ENCODE measurements at regions not wholly inside any gene's neighbourhood (a gene's known extent, or its start where the extent isn't known, plus 50 kb on each side); places are given as distances from the start of the nearest gene placed in this dataset.
"Not testable (repeated sequence)": the region's sequence is repeated elsewhere in the genome, so short reads cannot be mapped to it uniquely, and the experiment has no call there.

DNA sequence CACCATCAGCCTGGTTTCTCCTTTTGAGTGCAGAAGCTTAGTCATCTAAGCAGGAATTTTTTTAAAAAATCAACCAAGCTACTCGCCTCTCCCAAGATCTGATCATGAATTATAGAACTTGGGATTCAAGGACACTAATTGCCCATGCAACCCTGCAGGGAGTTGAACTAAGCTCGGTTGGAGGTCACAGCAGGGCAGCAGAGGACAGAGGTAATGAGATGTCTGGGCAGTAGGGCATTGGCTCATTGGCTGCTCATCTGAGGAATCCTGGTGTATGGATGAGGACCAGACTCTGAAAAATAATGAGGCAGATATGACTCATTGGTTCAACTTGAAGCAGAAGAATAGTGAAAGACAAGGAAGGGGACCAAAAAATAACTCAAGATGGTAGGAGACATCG, 111.8 kb upstream of the TLE1 start:
- TF ChIP-seq, protein P1, sequence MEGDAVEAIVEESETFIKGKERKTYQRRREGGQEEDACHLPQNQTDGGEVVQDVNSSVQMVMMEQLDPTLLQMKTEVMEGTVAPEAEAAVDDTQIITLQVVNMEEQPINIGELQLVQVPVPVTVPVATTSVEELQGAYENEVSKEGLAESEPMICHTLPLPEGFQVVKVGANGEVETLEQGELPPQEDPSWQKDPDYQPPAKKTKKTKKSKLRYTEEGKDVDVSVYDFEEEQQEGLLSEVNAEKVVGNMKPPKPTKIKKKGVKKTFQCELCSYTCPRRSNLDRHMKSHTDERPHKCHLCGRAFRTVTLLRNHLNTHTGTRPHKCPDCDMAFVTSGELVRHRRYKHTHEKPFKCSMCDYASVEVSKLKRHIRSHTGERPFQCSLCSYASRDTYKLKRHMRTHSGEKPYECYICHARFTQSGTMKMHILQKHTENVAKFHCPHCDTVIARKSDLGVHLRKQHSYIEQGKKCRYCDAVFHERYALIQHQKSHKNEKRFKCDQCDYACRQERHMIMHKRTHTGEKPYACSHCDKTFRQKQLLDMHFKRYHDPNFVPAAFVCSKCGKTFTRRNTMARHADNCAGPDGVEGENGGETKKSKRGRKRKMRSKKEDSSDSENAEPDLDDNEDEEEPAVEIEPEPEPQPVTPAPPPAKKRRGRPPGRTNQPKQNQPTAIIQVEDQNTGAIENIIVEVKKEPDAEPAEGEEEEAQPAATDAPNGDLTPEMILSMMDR (IDR thresholded peaks at IDR 0.05; ENCODE audit: control extremely low read depth, extremely low read depth, low read depth, missing control alignments) = no peak
- ChIA-PET POLR2A (no interaction called here), CTCF (no interaction called here)
- DNase-seq (ENCODE audit: extremely low spot score) = no peak

DNA sequence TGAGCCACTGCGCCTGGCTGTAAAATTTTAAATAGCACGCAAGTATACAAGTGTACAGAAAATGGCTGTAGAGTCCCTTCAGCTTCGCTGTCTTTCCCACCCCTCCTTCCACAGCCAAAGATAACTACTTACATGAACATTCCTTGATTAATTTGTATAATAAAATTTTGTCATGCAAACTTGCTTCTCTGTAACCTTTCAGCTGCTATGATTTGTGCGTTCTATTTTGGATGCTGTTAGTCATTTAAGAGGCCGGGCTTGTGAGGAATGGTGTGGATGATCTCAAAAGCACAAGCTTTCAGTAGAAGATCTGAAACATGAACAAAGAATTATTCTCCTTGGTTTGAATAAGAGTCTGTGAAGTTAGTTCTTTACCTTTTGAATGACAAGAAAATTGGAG, 115.0 kb upstream of the TLE1 start:
- POLR2A ChIA-PET = no interaction called here
- CTCF ChIA-PET = no interaction called here
- TF ChIP-seq, protein P1 (IDR thresholded peaks at IDR 0.05; ENCODE audit: control extremely low read depth, extremely low read depth, low read depth, missing control alignments) = no peak
- no peak for DNase-seq (ENCODE audit: extremely low spot score)

DNA sequence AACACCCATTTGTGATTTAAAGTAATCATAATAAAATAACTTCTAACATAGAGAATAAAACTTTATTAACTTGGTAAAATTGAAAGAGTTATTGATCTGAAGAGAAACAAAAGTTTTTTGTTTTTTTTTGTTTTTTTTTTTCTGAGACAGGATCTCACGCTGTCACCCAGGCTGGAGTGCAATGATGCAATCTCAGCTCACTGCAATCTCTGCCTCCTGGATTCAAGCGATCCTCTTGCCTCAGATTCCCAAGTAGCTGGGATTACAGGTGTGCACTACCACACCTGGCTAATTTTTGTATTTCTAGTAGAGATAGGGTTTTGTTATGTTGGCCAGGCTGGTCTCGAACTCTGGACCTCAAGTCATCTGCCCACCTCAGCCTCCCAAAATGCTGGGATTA, 116.5 kb upstream of the SPATA31D4 start:
- CTCF ChIA-PET; POLR2A ChIA-PET; DNase-seq (ENCODE audit: extremely low spot score): not testable (repeated sequence)

DNA sequence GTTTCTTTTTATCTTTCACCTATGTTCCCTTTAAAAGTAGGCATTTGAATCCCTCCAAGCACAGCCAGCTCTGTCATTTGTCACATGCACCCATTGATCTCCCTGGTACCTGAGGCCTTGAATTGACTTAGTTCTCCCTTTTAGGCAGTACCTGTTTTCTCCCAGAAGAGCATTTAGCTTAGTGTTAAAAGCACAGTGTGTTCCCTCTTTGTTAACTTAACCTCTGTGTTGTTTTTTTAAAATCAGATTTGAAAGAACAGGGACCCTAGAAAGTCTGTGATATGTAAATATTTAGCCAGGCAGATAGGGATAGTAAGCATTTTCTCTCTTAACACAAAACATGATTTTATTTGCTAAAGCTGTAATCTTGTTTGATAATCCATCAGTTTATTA, 113.8 kb upstream of the SPATA31D4 start:
- ChIA-PET POLR2A (no interaction called here), CTCF (no interaction called here)
- TF ChIP-seq, protein P1 (IDR thresholded peaks at IDR 0.05; ENCODE audit: control extremely low read depth, extremely low read depth, low read depth, missing control alignments) = no peak
- DNase-seq (ENCODE audit: extremely low spot score) = no peak

DNA sequence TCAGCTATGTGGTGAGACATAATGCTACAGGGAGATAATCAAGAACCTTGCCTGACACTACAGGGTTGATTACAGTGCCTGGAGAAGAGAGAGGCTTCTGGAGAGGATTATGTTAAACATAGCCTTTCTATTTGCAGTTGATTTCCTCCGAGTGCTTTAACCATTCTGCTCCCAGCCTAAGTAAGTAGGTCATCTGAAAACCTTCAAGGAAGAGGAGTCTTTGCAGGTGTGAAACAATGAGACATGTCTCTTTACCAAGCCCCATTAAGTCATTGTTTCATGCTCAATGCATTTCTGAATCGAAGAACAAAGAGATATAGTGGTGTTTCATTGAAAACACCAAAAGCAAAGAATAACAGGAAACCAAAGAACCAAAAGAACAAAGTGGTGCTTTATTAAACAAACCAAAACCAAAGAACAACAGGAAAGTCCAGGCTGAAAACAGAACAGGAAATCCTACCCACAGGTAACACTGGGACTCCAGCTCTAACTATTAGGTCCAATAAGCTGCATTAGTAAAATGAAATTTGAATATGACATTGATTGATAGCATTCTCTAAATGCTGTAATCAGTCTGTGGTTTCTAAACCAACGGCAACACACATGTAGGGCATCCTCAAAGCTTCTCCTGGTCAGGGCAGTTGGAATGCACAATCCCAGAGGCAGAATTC, 113.3 kb upstream of the SPATA31D4 start:
- CTCF ChIA-PET = no interaction called here
- POLR2A ChIA-PET = no interaction called here
- no peak for DNase-seq (ENCODE audit: extremely low spot score)
- TF ChIP-seq, protein P1 (IDR thresholded peaks at IDR 0.05; ENCODE audit: control extremely low read depth, extremely low read depth, low read depth, missing control alignments) = no peak

DNA sequence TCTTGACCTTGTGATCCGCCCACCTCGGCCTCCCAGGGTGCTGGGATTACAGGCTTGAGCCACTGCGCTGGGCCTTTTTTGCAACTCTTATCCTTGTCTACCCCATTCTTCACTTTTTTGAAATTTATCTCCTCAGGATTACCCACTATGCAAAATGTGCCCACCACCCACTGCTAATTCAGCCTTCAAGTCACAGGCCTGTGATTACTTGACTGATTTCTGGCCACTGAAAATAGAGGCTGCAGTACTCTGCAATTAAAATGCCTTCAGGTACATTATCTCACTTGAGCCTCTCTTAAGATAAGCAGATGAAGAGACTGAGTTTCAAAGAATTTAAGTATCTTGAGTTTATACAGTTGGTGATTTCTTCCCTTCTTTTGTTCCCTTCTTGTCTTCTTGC, 112.4 kb upstream of the SPATA31D4 start:
- TF ChIP-seq, protein P1 (IDR thresholded peaks at IDR 0.05; ENCODE audit: control extremely low read depth, extremely low read depth, low read depth, missing control alignments) = no peak
- DNase-seq (ENCODE audit: extremely low spot score) = no peak
- POLR2A ChIA-PET = no interaction called here
- CTCF ChIA-PET = no interaction called here

DNA sequence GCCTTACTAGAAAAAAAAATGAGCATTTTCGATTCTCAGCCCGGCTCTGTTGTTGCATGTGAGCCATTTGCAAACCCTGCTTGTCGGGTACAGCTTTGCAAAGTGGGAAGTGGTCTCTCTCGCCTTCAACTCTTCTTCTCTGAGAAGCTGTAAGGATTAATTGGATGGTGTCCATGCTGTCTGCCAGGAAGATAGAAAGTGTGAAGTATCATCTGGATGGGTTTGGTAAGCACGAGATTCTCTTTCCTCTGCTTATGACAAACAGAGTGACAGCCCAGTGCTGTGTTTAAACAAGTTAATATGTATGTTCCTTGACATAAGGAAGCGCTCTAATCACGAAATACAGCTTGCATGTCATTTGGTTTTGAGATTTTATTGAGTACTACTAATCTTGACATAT, 109.1 kb upstream of the SPATA31D4 start:
- TF ChIP-seq, protein P1 (IDR thresholded peaks at IDR 0.05; ENCODE audit: control extremely low read depth, extremely low read depth, low read depth, missing control alignments) = no peak
- ChIA-PET CTCF (no interaction called here), POLR2A (no interaction called here)
- DNase-seq (ENCODE audit: extremely low spot score) = no peak

Data from GM10248 (cell line).